ENCODE measurements at regions not wholly inside any gene's neighbourhood (a gene's known extent, or its start where the extent isn't known, plus 50 kb on each side); places are given as distances from the start of the nearest gene placed in this dataset.

GRCh38 chr1:25111706-25112105 lies 120.6 kb downstream of the SYF2 start:
- no peak overlapping the region for H3K4me2 ChIP-seq
- H3K4me3 ChIP-seq: no peak overlapping the region
- no peak overlapping the region for H3K27ac ChIP-seq
- 0 out of 20 replicates have a peak, but pooled peaks cover 0 to under 1% (median 0%) of the 10 kb centered on the region in 10 experiments for H3K4me1 ChIP-seq
- H3K9ac ChIP-seq: no peak overlapping the region
- no peaks in the 10 kb centered on the region for H4K20me1 ChIP-seq
- TF ChIP-seq Cebpa-rat (IDR thresholded peaks at IDR 0.05): no peak
- no peaks in the 10 kb centered on the region for H3K36me3 ChIP-seq
- peaks cover 12 to 16% (median 13%) of the 10 kb centered on the region in 11 experiments; a peak in 21 of 22 replicates for H3K9me3 ChIP-seq (replicated peaks in 1 of 11)
- H3K27me3 ChIP-seq: no peaks in the 10 kb centered on the region

- no peak overlapping the region for H3K27ac ChIP-seq
- peaks cover 12 to 13% (median 13%) of the 10 kb centered on the region in 11 experiments; a peak in 21 of 22 replicates for H3K9me3 ChIP-seq (replicated peaks in 1 of 11)
- no peak for TF ChIP-seq Cebpa-rat (IDR thresholded peaks at IDR 0.05)
- H3K4me1 ChIP-seq: peaks cover 0 to 6% (median 0%) of the 10 kb centered on the region in 10 experiments; a peak in 1 of 20 replicates
- H3K4me3 ChIP-seq: no peak overlapping the region
- H3K9ac ChIP-seq: no peak overlapping the region
- H3K27me3 ChIP-seq: no peaks in the 10 kb centered on the region
- H3K36me3 ChIP-seq: no peaks in the 10 kb centered on the region
- no peaks in the 10 kb centered on the region for H4K20me1 ChIP-seq
- H3K4me2 ChIP-seq: no peak overlapping the region
These were observed 121.8 kb downstream of the SYF2 start for GRCh38 chr1:25110485-25110884.

- H3K9me3 ChIP-seq (replicated peaks in 1 of 11): peaks cover 12 to 13% (median 13%) of the 10 kb centered on the region in 11 experiments; a peak in 21 of 22 replicates
- H3K4me2 ChIP-seq: no peak overlapping the region
- H3K4me1 ChIP-seq: peaks cover 0 to 6% (median 0%) of the 10 kb centered on the region in 10 experiments; a peak in 1 of 20 replicates
- no peak for TF ChIP-seq Cebpa-rat (IDR thresholded peaks at IDR 0.05)
- no peak overlapping the region for H3K9ac ChIP-seq
- no peaks in the 10 kb centered on the region for H4K20me1 ChIP-seq
- no peak overlapping the region for H3K4me3 ChIP-seq
- no peaks in the 10 kb centered on the region for H3K27me3 ChIP-seq
- no peaks in the 10 kb centered on the region for H3K36me3 ChIP-seq
- H3K27ac ChIP-seq: no peak overlapping the region
These were observed 122.3 kb downstream of the SYF2 start for GRCh38 chr1:25110036-25110435.

- peaks cover 0 to 6% (median 0%) of the 10 kb centered on the region in 10 experiments; a peak in 1 of 20 replicates for H3K4me1 ChIP-seq
- no peak overlapping the region for H3K9ac ChIP-seq
- H3K27me3 ChIP-seq: no peaks in the 10 kb centered on the region
- TF ChIP-seq Cebpa-rat (IDR thresholded peaks at IDR 0.05): no peak
- peaks cover 12 to 13% (median 13%) of the 10 kb centered on the region in 11 experiments; a peak in 21 of 22 replicates for H3K9me3 ChIP-seq (replicated peaks in 1 of 11)
- H3K36me3 ChIP-seq: no peaks in the 10 kb centered on the region
- H4K20me1 ChIP-seq: no peaks in the 10 kb centered on the region
- H3K4me2 ChIP-seq: no peak overlapping the region
- H3K27ac ChIP-seq: no peak overlapping the region
- no peak overlapping the region for H3K4me3 ChIP-seq
These were observed 122.8 kb downstream of the SYF2 start for GRCh38 chr1:25109531-25109951.

GRCh38 chr1:25107643-25108010 lies 124.7 kb downstream of the SYF2 start:
- H3K9me3 ChIP-seq (replicated peaks in 1 of 11): peaks cover 12 to 13% (median 13%) of the 10 kb centered on the region in 11 experiments; a peak in 21 of 22 replicates
- H3K4me3 ChIP-seq: no peak overlapping the region
- no peaks in the 10 kb centered on the region; a peak in 1 of 22 replicates for H3K27me3 ChIP-seq
- no peak for TF ChIP-seq Cebpa-rat (IDR thresholded peaks at IDR 0.05)
- H3K4me2 ChIP-seq: no peak overlapping the region
- H3K27ac ChIP-seq: no peak overlapping the region
- H3K9ac ChIP-seq: no peak overlapping the region
- peaks cover 0 to 15% (median 0%) of the 10 kb centered on the region in 10 experiments; a peak in 5 of 20 replicates for H3K4me1 ChIP-seq
- H3K36me3 ChIP-seq: no peaks in the 10 kb centered on the region
- no peaks in the 10 kb centered on the region for H4K20me1 ChIP-seq

- Histone ChIP-seq H3K9ac (no peak overlapping the region), H3K27ac (no peak overlapping the region), H3K9me3 (replicated peaks in 1 of 11) (peaks cover 12 to 13% (median 13%) of the 10 kb centered on the region in 11 experiments; a peak in 21 of 22 replicates), H3K4me1 (peaks cover 0 to 17% (median 0%) of the 10 kb centered on the region in 10 experiments; a peak in 6 of 20 replicates), H3K36me3 (no peaks in the 10 kb centered on the region), H3K27me3 (no peaks in the 10 kb centered on the region; a peak in 1 of 22 replicates), H3K4me3 (no peak overlapping the region), H4K20me1 (no peaks in the 10 kb centered on the region), H3K4me2 (no peak overlapping the region)
- TF ChIP-seq Cebpa-rat (IDR thresholded peaks at IDR 0.05): no peak
These were observed 125.2 kb downstream of the SYF2 start for GRCh38 chr1:25106976-25107642.

- Histone ChIP-seq H3K27me3 (no peaks in the 10 kb centered on the region; a peak in 1 of 22 replicates), H4K20me1 (no peaks in the 10 kb centered on the region), H3K9ac (no peak overlapping the region), H3K4me1 (peaks cover 0 to 22% (median 5%) of the 10 kb centered on the region in 10 experiments; a peak in 9 of 20 replicates), H3K4me3 (no peak overlapping the region), H3K9me3 (replicated peaks in 1 of 11) (peaks cover 12 to 13% (median 13%) of the 10 kb centered on the region in 11 experiments; a peak in 21 of 22 replicates), H3K27ac (no peak overlapping the region), H3K4me2 (0 out of 22 replicates have a peak overlapping the region, but pooled peaks of 2 of the 11 experiments have one; percentile 5 to 12), H3K36me3 (no peaks in the 10 kb centered on the region)
- TF ChIP-seq Cebpa-rat (IDR thresholded peaks at IDR 0.05): no peak
These were observed 126.0 kb downstream of the SYF2 start for GRCh38 chr1:25106352-25106751.

GRCh38 chr1:25105836-25106235 lies 126.5 kb downstream of the SYF2 start:
- no peak overlapping the region for H3K27ac ChIP-seq
- H3K4me1 ChIP-seq: peaks cover 0 to 25% (median 9%) of the 10 kb centered on the region in 10 experiments; a peak in 16 of 20 replicates
- H4K20me1 ChIP-seq: no peaks in the 10 kb centered on the region
- H3K36me3 ChIP-seq: no peaks in the 10 kb centered on the region
- H3K27me3 ChIP-seq: no peaks in the 10 kb centered on the region; a peak in 1 of 22 replicates
- H3K4me3 ChIP-seq: no peak overlapping the region
- no peak overlapping the region for H3K9ac ChIP-seq
- H3K9me3 ChIP-seq (replicated peaks in 1 of 11): peaks cover 12 to 13% (median 13%) of the 10 kb centered on the region in 11 experiments; a peak in 21 of 22 replicates
- 0 out of 22 replicates have a peak overlapping the region, but pooled peaks of 2 of the 11 experiments have one; percentile 10 to 12 for H3K4me2 ChIP-seq
- no peak for TF ChIP-seq Cebpa-rat (IDR thresholded peaks at IDR 0.05)

- Histone ChIP-seq H3K27me3 (no peaks in the 10 kb centered on the region; a peak in 1 of 22 replicates), H3K4me2 (no peak overlapping the region), H3K9me3 (replicated peaks in 1 of 11) (peaks cover 12 to 13% (median 13%) of the 10 kb centered on the region in 11 experiments; a peak in 21 of 22 replicates), H3K4me1 (peaks cover under 1 to 33% (median 17%) of the 10 kb centered on the region in 10 experiments; a peak in 18 of 20 replicates), H3K9ac (no peak overlapping the region), H3K27ac (no peak overlapping the region), H3K36me3 (no peaks in the 10 kb centered on the region), H3K4me3 (no peak overlapping the region), H4K20me1 (no peaks in the 10 kb centered on the region)
- TF ChIP-seq Cebpa-rat (IDR thresholded peaks at IDR 0.05): no peak
These were observed 127.3 kb downstream of the SYF2 start for GRCh38 chr1:25104932-25105561.

Measured in BLaER1 treated with 17β-estradiol and CSF1 and Interleukin-3, amounts not matched to agents 10 nM and 100 nM (cell line).